A673 (cell line): ENCODE measurements at regions not wholly inside any gene's neighbourhood (a gene's known extent, or its start where the extent isn't known, plus 50 kb on each side); places are given as distances from the start of the nearest gene placed in this dataset.

Experiments
- CTCF ChIP-seq: fragments of 300-800, 200-600 bp; sonication (generic); conservative IDR thresholded peaks from 2 replicates; pipeline ENCODE4 v1.5.1; 2017; ENCODE audit warnings: low read depth, mild to moderate bottlenecking, antibody characterized with exemption, low read length, moderate library complexity, mixed read lengths
- EZH2 ChIP-seq: fragments of 200-600 bp; sonication (generic); IDR thresholded peaks from 2 replicates; pipeline ENCODE4 v1.6.1; 2017; ENCODE audit warnings: borderline replicate concordance, low read depth, mild to moderate bottlenecking, mixed read lengths, antibody characterized with exemption, low read length; ENCODE audit not compliant: poor library complexity, severe bottlenecking

- TF ChIP-seq CTCF, result no peak
- TF ChIP-seq EZH2, result no peak
Measured at GRCh38 chr12:58262796-58263195, 321.4 kb downstream of the ATP23 start.
